ENCODE measurements at regions not wholly inside any gene's neighbourhood (a gene's known extent, or its start where the extent isn't known, plus 50 kb on each side); places are given as distances from the start of the nearest gene placed in this dataset.
"Not testable (repeated sequence)": the region's sequence is repeated elsewhere in the genome, so short reads cannot be mapped to it uniquely, and the experiment has no call there.

GRCh38 chr4:128676095-128676494 lies 133.4 kb upstream of the JADE1 start:
- TF ChIP-seq CTCF (conservative IDR thresholded peaks at IDR 0.05): no peak
- no peak overlapping the region for H3K27ac ChIP-seq

GRCh38 chr4:128675083-128675482 lies 134.4 kb upstream of the JADE1 start:
- H3K27ac ChIP-seq: no peak overlapping the region
- no peak for TF ChIP-seq CTCF (conservative IDR thresholded peaks at IDR 0.05)

- not testable (repeated sequence) for H3K27ac ChIP-seq
Observed at GRCh38 chr4:128673159-128673558, 136.3 kb upstream of the JADE1 start.

- H3K27ac ChIP-seq: not testable (repeated sequence)
Observed at GRCh38 chr4:128672596-128672995, 136.9 kb upstream of the JADE1 start.

GRCh38 chr4:128670513-128670912 lies 139.0 kb upstream of the JADE1 start:
- H3K27ac ChIP-seq: no peak overlapping the region
- TF ChIP-seq CTCF (conservative IDR thresholded peaks at IDR 0.05): no peak

- TF ChIP-seq CTCF (conservative IDR thresholded peaks at IDR 0.05): no peak
- H3K27ac ChIP-seq: no peak overlapping the region
Observed at GRCh38 chr4:128668566-128668965, 140.9 kb upstream of the JADE1 start.

- TF ChIP-seq CTCF (conservative IDR thresholded peaks at IDR 0.05): no peak
- no peak overlapping the region for H3K27ac ChIP-seq
Observed at GRCh38 chr4:128665514-128665913, 144.0 kb upstream of the JADE1 start.

- no peak for TF ChIP-seq CTCF (conservative IDR thresholded peaks at IDR 0.05)
- peak overlapping the region; percentile 91 for H3K27ac ChIP-seq
Observed at GRCh38 chr4:128663325-128663724, 146.2 kb upstream of the JADE1 start.

GRCh38 chr4:128661479-128661878 lies 148.0 kb upstream of the JADE1 start:
- TF ChIP-seq CTCF (conservative IDR thresholded peaks at IDR 0.05): no peak
- peak overlapping the region; percentile 91 for H3K27ac ChIP-seq

Measured in VCaP (cell line).